GM21737 (cell line): ENCODE measurements at regions not wholly inside any gene's neighbourhood (a gene's known extent, or its start where the extent isn't known, plus 50 kb on each side); places are given as distances from the start of the nearest gene placed in this dataset.

ENCODE experiments used
- ATAC-seq: cut with Tn5 transposase; IDR thresholded peaks from one replicate; pipeline ENCODE4 v1.9.1; 2021; ENCODE audit warnings: mild to moderate bottlenecking, moderate library complexity; ENCODE audit not compliant: unreplicated experiment

GRCh38 chr5:117860550-117860949 is 1127.8 kb downstream of the DTWD2 start:
- no peak for ATAC-seq

GRCh38 chr5:117859176-117859575 is 1129.2 kb downstream of the DTWD2 start:
- ATAC-seq, result no peak

- no peak for ATAC-seq
Measured at GRCh38 chr5:117856713-117857112, 1131.6 kb downstream of the DTWD2 start.

DNA sequence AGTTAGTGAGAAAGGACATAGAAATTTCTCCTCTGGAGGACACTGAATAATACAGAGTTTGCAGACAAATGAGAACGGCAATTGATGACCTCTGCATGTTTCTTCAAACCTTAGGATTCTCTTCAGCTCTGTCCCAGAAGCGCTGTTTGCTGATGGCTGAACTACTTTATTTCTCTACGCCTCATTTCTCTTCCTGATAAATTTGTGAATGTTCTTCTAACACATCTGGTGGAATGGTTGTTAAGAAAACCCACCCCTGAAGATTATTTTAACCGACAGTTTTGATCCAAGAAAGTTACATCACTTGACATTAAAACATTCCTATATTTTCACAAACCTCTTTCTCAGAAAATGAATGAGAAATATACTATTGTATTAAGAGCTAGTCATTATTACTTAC is 1150.6 kb downstream of the DTWD2 start:
- ATAC-seq, result no peak

DNA sequence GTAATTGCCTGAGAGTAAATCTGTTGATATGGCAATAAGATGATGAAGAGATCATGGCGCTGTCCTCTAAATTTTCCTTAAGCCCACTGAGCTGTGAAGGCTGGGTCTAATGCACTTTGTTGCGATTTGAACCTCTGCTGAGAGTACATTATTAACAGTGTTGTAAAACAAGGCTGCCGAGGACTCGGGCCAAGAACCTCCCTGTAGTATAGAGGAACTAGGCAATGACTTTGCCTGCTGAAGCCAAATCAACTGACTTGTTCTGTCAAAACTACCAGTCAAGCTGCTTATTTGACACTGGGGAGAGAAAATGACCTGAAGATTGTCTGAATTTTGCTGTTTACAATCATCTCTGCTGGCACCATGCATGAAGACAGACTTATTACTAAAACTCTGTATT is 1154.7 kb downstream of the DTWD2 start:
- no peak for ATAC-seq

GRCh38 chr5:117829646-117830045 is 1158.7 kb downstream of the DTWD2 start:
- ATAC-seq, result no peak

GRCh38 chr5:117813850-117814249 is 1174.5 kb downstream of the DTWD2 start:
- ATAC-seq, result no peak

DNA sequence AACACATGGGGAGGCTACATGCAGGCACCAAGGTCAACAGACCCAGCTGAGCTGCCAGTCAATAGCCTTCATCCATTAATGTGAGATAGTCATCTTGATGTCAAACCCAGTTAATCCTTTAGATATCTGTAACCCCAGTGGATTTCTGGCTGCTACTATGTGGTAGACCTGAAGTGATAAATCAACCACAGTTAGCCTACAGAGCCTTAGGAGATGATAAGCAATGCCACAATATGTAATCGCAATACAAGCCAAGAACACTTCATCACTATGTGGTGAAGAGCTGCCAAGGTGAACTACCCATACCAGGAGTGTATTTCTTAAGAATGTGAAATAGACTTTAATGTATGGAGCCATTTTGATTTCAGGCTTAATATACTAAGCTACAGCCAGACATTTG is 1175.5 kb downstream of the DTWD2 start:
- no peak for ATAC-seq

DNA sequence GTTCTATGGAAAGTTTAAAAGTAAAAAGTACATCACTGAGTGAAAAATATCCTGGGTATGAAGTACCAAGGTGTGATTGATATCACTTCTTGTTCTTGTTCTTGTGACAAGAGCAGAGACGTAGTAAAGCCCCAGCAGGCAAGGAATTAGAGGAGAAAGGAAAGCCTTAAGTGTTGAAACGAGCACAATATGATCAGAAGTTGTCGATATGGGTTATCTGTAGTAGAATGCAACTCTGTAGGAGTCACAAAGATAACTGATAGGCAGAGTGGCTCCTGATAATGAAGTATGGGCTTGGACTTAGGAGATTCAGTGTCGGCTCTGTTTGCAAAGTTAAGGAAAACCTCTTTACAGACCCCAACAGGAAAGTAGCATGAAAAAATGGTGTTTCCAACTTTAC is 1179.1 kb downstream of the DTWD2 start:
- no peak for ATAC-seq

DNA sequence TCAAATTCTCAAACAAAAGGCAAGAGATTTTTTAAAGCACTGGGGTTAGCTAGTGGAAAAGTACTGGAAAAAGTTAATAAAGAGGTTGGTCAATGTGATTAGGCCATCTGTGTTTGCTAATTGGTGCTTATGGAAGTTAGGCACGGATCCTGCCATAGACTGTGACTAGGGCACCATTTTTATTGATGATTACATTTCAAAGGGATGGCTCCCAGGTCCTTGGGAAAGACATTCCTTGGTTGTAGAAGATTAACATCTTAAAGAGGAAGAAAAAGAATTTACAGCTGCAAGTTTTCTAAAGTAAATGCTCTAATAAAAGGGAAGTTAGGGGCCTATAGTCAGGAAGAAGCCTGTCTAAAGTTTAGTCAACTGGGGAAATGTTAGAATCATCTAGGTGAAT is 1183.3 kb downstream of the DTWD2 start:
- no peak for ATAC-seq

- ATAC-seq, result no peak
Measured at GRCh38 chr5:117803533-117803932, 1184.8 kb downstream of the DTWD2 start.

- ATAC-seq, result no peak
Measured at GRCh38 chr5:117801583-117801982, 1186.8 kb downstream of the DTWD2 start.

- ATAC-seq, result no peak
Measured at GRCh38 chr5:117800261-117800660, 1188.1 kb downstream of the DTWD2 start.

DNA sequence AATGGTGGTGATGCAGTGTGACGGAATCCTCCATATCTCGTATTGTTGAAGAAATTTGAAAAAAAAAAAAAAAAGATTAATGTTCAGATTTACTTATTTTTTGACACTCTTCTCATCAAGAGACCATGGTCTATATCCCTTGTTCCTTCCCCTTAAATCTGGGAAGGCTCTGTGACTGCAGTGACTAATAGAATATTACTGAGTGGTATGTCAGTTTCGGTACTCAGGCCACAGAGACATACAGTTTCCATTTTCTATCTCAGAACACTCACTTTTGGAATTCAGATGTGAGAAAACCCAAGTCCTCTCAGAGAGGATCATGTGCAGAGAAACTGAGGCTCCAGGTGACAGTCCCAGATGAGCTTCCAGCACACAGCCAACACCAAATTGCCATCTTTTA is 1193.5 kb downstream of the DTWD2 start:
- no peak for ATAC-seq

GRCh38 chr5:117793963-117794362 is 1194.4 kb downstream of the DTWD2 start:
- no peak for ATAC-seq

GRCh38 chr5:117792476-117792875 is 1195.9 kb downstream of the DTWD2 start:
- ATAC-seq, result no peak

DNA sequence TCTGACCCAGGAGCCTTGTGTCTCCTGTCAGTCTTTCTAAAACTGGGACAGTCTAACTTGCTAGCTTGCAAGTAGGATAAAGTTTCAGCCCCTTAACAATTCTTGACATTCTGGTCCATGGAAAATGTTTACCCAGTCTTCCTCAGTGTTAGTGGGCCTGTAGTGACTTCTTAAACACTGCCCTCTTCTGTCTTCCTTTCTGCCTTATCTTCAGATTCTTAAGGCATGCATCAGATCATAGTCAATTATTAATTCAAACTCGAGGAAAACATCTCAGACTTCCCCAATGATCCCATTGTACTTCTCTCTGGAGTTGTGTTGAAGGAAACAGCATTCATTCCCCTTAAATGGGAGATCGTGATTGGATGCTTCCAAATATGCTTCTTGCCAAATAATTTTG is 1199.8 kb downstream of the DTWD2 start:
- ATAC-seq, result no peak

DNA sequence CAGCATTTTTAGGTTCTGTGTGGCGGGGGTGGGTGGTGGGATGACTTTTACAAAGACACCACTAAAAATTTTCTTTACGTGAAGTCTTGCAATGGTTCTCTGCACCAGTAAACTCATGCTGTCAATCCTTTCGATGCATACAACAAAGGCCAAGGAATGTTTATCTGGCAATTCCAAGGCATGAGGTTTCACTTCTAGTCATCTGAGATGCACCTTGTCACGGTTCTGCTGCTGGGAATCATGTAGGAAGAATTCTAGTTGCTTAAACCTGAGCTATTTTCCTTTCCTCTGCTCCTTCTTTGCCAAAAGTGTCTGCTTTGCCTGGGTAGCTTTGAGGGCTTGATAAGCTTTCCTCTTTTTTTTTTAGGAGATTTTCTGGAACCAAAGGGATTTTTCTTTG is 1204.5 kb upstream of the SEMA6A start:
- ATAC-seq, result no peak

GRCh38 chr5:117776977-117777376 is 1202.4 kb upstream of the SEMA6A start:
- no peak for ATAC-seq

DNA sequence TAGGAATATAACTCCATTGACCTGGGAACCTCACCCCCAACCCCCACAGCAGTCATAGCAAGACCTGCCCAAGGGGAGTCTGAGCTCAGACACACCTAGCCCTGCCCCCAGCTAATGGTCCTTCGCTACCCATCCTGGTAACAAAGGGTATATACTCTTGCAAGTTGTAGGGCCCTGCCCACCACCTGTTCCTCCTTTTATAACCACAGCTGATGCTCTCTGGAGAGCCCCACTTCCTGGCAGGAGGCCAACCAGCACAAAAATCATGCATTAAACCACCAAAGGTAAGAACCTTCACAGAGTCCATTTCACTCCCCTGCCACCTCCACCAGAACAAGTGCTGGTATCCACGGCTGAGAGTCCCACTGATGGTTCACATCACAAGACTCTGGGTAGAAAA is 1195.3 kb upstream of the SEMA6A start:
- ATAC-seq, result no peak

DNA sequence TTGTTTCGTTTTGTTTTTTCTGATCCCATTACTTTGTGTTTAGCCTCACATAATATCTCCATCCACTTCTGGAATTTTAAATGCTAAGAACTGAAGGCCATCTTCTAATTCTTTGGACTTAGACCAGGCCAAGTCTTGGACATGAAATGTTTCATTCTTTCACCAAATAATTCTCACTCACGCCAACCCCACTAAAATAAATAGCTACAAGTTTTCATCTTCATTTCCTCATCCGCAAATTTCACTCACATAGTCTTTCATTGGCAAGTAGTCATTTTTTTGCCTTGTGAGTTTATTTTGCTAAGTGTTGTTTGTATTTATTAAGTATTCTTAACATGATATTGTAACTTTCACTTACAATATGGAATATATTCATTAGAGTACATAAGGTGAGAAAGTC is 1188.6 kb upstream of the SEMA6A start:
- ATAC-seq, result no peak

- no peak for ATAC-seq
Measured at GRCh38 chr5:117761186-117761585, 1186.6 kb upstream of the SEMA6A start.

- no peak for ATAC-seq
Measured at GRCh38 chr5:117759849-117760499, 1185.4 kb upstream of the SEMA6A start.
